Fibroblast of lung (primary cell): ENCODE measurements at regions not wholly inside any gene's neighbourhood (a gene's known extent, or its start where the extent isn't known, plus 50 kb on each side); places are given as distances from the start of the nearest gene placed in this dataset.

Experiments
- DNase-seq, 2 donors: peaks; one replicate each; pipeline versions ENCODE4 v3.0.0 to v3.0.0-alpha.2; 2010; ENCODE audit warnings: low read depth in 2 of 2
- H2AFZ ChIP-seq: 2 replicates; pipeline ENCODE4 v1.5.1; 2012; ENCODE audit warnings: low read length, control low read depth, inconsistent platforms
- H3K27ac ChIP-seq: 2 replicates; pipeline ENCODE4 v1.5.1; 2011; ENCODE audit warnings: low read length, control low read depth; ENCODE audit not compliant: insufficient read depth
- H3K27me3 ChIP-seq: 2 replicates; pipeline ENCODE4 v1.5.1; 2011; ENCODE audit warnings: mild to moderate bottlenecking, low read length; ENCODE audit not compliant: control insufficient read depth, insufficient read depth
- H3K36me3 ChIP-seq: 2 replicates; pipeline ENCODE4 v1.5.1; 2011; ENCODE audit warnings: low read length; ENCODE audit not compliant: control insufficient read depth, insufficient read depth
- H3K4me1 ChIP-seq: 2 replicates; pipeline ENCODE4 v1.5.1; 2011; ENCODE audit warnings: low read length; ENCODE audit not compliant: control insufficient read depth, insufficient read depth; ENCODE audit errors: extremely low read depth
- H3K4me2 ChIP-seq: 2 replicates; pipeline ENCODE4 v1.5.1; 2011; ENCODE audit warnings: low read length, control low read depth; ENCODE audit not compliant: insufficient read depth; ENCODE audit errors: extremely low read depth
- H3K4me3 ChIP-seq, 4 experiments: fragments of 200-600 bp in 1 of 4; sonication (generic) in 1 of 4; replicated peaks in 1 of 4; 2 replicates each; pipeline ENCODE4 v1.5.1; 2011 to 2016; ENCODE audit warnings: low read length in 4 of 4, low read depth in 3 of 4, mild to moderate bottlenecking in 3 of 4, control low read depth in 2 of 4, inconsistent platforms in 1 of 4, mixed read lengths in 1 of 4; ENCODE audit not compliant: insufficient read depth in 1 of 4; ENCODE audit errors: control extremely low read depth in 1 of 4
- H3K79me2 ChIP-seq: 2 replicates; pipeline ENCODE4 v1.5.1; 2012; ENCODE audit warnings: mild to moderate bottlenecking, low read length, inconsistent platforms; ENCODE audit not compliant: control insufficient read depth, insufficient read depth
- H3K9ac ChIP-seq: 2 replicates; pipeline ENCODE4 v1.5.1; 2011; ENCODE audit warnings: mild to moderate bottlenecking, low read length, control low read depth; ENCODE audit not compliant: insufficient read depth
- H3K9me3 ChIP-seq: 2 replicates; pipeline ENCODE4 v1.5.1; 2012; ENCODE audit warnings: low read depth, low read length; ENCODE audit not compliant: control insufficient read depth, insufficient read depth
- H4K20me1 ChIP-seq: 2 replicates; pipeline ENCODE4 v1.5.1; 2011; ENCODE audit warnings: low read length; ENCODE audit not compliant: control insufficient read depth, insufficient read depth; ENCODE audit errors: extremely low read depth
- CTCF ChIP-seq, 2 donors: IDR thresholded peaks in 1 of 2; conservative IDR thresholded peaks in 1 of 2; 1 replicate in 1 of 2; 2 replicates in 1 of 2; pipeline ENCODE4 v1.5.1; 2011 to 2012; ENCODE audit warnings: low read length in 2 of 2, control low read depth in 1 of 2, inconsistent platforms in 1 of 2, low read depth in 1 of 2, mild to moderate bottlenecking in 1 of 2
- EZH2 ChIP-seq: IDR thresholded peaks from 2 replicates; pipeline ENCODE4 v1.5.1; 2012; ENCODE audit warnings: low read length, control low read depth, mild to moderate bottlenecking; ENCODE audit errors: missing control alignments

GRCh38 chrY:18951657-18952435, 178.3 kb upstream of the HSFY2 start:
- no peak overlapping the region for H3K4me3 ChIP-seq
- H3K4me2 ChIP-seq = no peak overlapping the region
- no peaks in the 10 kb centered on the region for H3K36me3 ChIP-seq
- DNase-seq = peak in 1 of 2 donors; percentile 29
- H4K20me1 ChIP-seq = no peaks in the 10 kb centered on the region
- H3K79me2 ChIP-seq = no peaks in the 10 kb centered on the region
- H3K4me1 ChIP-seq = no peaks in the 10 kb centered on the region
- H2AFZ ChIP-seq = no peak overlapping the region
- no peak overlapping the region for H3K9ac ChIP-seq
- TF ChIP-seq CTCF (conservative IDR thresholded peaks at IDR 0.05 in 1 of 2, IDR thresholded peaks at IDR 0.05 in 1 of 2; ENCODE audit: low read depth in 1 of 2, low read length in 2 of 2) (peak in 1 of 2 donors; percentile 14), EZH2 (no peak)
- no peaks in the 10 kb centered on the region for H3K27me3 ChIP-seq
- H3K9me3 ChIP-seq = no peaks in the 10 kb centered on the region
- H3K27ac ChIP-seq = no peak overlapping the region

- no peaks in the 10 kb centered on the region for H3K9me3 ChIP-seq
- H3K4me1 ChIP-seq = no peaks in the 10 kb centered on the region
- H3K36me3 ChIP-seq = no peaks in the 10 kb centered on the region
- H2AFZ ChIP-seq = no peak overlapping the region
- H3K9ac ChIP-seq = no peak overlapping the region
- H3K4me2 ChIP-seq = no peak overlapping the region
- DNase-seq = no peak
- TF ChIP-seq CTCF (conservative IDR thresholded peaks at IDR 0.05 in 1 of 2, IDR thresholded peaks at IDR 0.05 in 1 of 2; ENCODE audit: low read depth in 1 of 2, low read length in 2 of 2) (no peak), EZH2 (no peak)
- no peaks in the 10 kb centered on the region for H3K79me2 ChIP-seq
- no peak overlapping the region for H3K4me3 ChIP-seq
- no peaks in the 10 kb centered on the region for H3K27me3 ChIP-seq
- H3K27ac ChIP-seq = no peak overlapping the region
- no peaks in the 10 kb centered on the region for H4K20me1 ChIP-seq
Observed at GRCh38 chrY:18951019-18951418, 177.5 kb upstream of the HSFY2 start.

- Histone ChIP-seq H3K27me3 (no peaks in the 10 kb centered on the region), H3K4me3 (no peak overlapping the region)
Observed at GRCh38 chrY:18936831-18937230, 163.3 kb upstream of the HSFY2 start.

More at GRCh38 chrY:18936831-18937230, 163.3 kb upstream of the HSFY2 start:
- no peak for TF ChIP-seq EZH2
- no peak for TF ChIP-seq CTCF (conservative IDR thresholded peaks at IDR 0.05 in 1 of 2, IDR thresholded peaks at IDR 0.05 in 1 of 2; ENCODE audit: low read depth in 1 of 2, low read length in 2 of 2)
- DNase-seq = no peak
- H3K27ac ChIP-seq = no peak overlapping the region
- H3K4me2 ChIP-seq = no peak overlapping the region
- H2AFZ ChIP-seq = no peak overlapping the region
- no peaks in the 10 kb centered on the region for H4K20me1 ChIP-seq
- H3K4me1 ChIP-seq = no peaks in the 10 kb centered on the region
- H3K9ac ChIP-seq = no peak overlapping the region
- no peaks in the 10 kb centered on the region for H3K79me2 ChIP-seq
- no peaks in the 10 kb centered on the region for H3K36me3 ChIP-seq
- H3K9me3 ChIP-seq = no peaks in the 10 kb centered on the region
